Activated naive CD8-positive, alpha-beta T cell treated with anti-CD3 and anti-CD28 coated beads, Interleukin-2, amount 10 ng/mL, durations not matched to agents 7 days and 5 days (primary cell): ENCODE measurements at regions not wholly inside any gene's neighbourhood (a gene's known extent, or its start where the extent isn't known, plus 50 kb on each side); places are given as distances from the start of the nearest gene placed in this dataset.
A peak's percentile ranks its signal among the peaks of the same experiment; 100 is the strongest.
"Not testable (repeated sequence)": the region's sequence is repeated elsewhere in the genome, so short reads cannot be mapped to it uniquely, and the experiment has no call there.

ENCODE experiments used
- ATAC-seq: fragments of 150-1000 bp; cut with Tn5 transposase; one replicate; pipeline ENCODE4 v1.10.0; 2021; ENCODE audit warnings: low read depth, moderate library complexity
- POLR2A ChIA-PET: fragments of 350-600 bp; sonication (Branson Sonifier 250); formaldehyde crosslinking; loops from one replicate; lab custom pipeline; 2021; ENCODE audit warnings: antibody characterized with exemption; lab: Charles Lee
- DNase-seq: peaks from one replicate; pipeline ENCODE4 v3.0.0; 2021
- H3K27ac Mint-ChIP-seq: one replicate; pipeline ENCODE4 v1.8.0; 2022; ENCODE audit warnings: mild to moderate bottlenecking, mixed read lengths
- H3K27me3 Mint-ChIP-seq: one replicate; pipeline ENCODE4 v1.8.0; 2022; ENCODE audit warnings: mild to moderate bottlenecking, moderate library complexity, mixed read lengths
- H3K36me3 Mint-ChIP-seq: one replicate; pipeline ENCODE4 v1.8.0; 2021; ENCODE audit warnings: mild to moderate bottlenecking, mixed read lengths
- H3K4me1 Mint-ChIP-seq: one replicate; pipeline ENCODE4 v1.8.0; 2021; ENCODE audit warnings: mixed read lengths
- H3K4me3 Mint-ChIP-seq: one replicate; pipeline ENCODE4 v1.8.0; 2022; ENCODE audit warnings: mild to moderate bottlenecking, moderate library complexity, mixed read lengths
- H3K9me3 Mint-ChIP-seq: one replicate; pipeline ENCODE4 v1.8.0; 2021; ENCODE audit warnings: mixed read lengths

GRCh38 chr7:125459038-125459437 is 529.4 kb upstream of the POT1 start:
- Mint-ChIP-seq H3K4me1 (no peaks in the 10 kb centered on the region), H3K4me3 (no peak overlapping the region), H3K9me3 (peaks cover 6% of the 10 kb centered on the region), H3K27me3 (no peaks in the 10 kb centered on the region), H3K27ac (no peak overlapping the region), H3K36me3 (no peaks in the 10 kb centered on the region)
- POLR2A ChIA-PET, result no interaction called here
- ATAC-seq (no peak), DNase-seq (no peak)

DNA sequence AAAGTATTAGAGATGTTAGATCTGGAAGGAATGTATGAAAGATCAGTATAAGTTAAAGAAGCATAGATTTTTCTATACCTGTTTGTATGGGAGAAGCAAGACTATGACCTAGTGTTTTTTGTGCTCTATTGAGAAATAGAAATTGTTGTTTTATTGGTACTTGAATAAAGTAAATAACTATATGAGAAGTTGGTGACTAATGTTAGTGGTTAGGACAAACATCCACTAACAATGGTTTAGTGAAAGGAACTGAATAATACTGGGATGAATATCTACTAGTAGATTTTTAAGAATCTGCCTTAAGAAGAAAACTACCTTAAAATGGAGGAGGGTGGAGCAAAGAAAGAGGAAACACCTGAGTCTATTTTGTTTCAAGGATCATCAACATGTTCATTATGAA is 521.1 kb upstream of the POT1 start:
- H3K9me3 Mint-ChIP-seq, result no peaks in the 10 kb centered on the region
- no peaks in the 10 kb centered on the region for H3K36me3 Mint-ChIP-seq
- H3K27ac Mint-ChIP-seq, result no peak overlapping the region
- H3K27me3 Mint-ChIP-seq, result no peaks in the 10 kb centered on the region
- DNase-seq (no peak), ATAC-seq (no peak)
- POLR2A ChIA-PET, result no interaction called here
- H3K4me1 Mint-ChIP-seq, result no peaks in the 10 kb centered on the region
- no peak overlapping the region for H3K4me3 Mint-ChIP-seq

GRCh38 chr7:125445836-125446235 is 516.2 kb upstream of the POT1 start:
- H3K9me3 Mint-ChIP-seq, result no peaks in the 10 kb centered on the region
- POLR2A ChIA-PET, result no interaction called here
- H3K4me1 Mint-ChIP-seq, result no peaks in the 10 kb centered on the region

GRCh38 chr7:125444864-125445263 is 515.2 kb upstream of the POT1 start:
- no peaks in the 10 kb centered on the region for H3K27me3 Mint-ChIP-seq
- no peaks in the 10 kb centered on the region for H3K36me3 Mint-ChIP-seq
- H3K9me3 Mint-ChIP-seq, result peaks cover 4% of the 10 kb centered on the region
- no peak overlapping the region for H3K27ac Mint-ChIP-seq
- POLR2A ChIA-PET, result no interaction called here
- no peaks in the 10 kb centered on the region for H3K4me1 Mint-ChIP-seq
- DNase-seq (no peak), ATAC-seq (no peak)
- no peak overlapping the region for H3K4me3 Mint-ChIP-seq

More at GRCh38 chr7:125445836-125446235, 516.2 kb upstream of the POT1 start:
- no peaks in the 10 kb centered on the region for H3K27me3 Mint-ChIP-seq
- no peak overlapping the region for H3K27ac Mint-ChIP-seq
- no peak for ATAC-seq
- no peaks in the 10 kb centered on the region for H3K36me3 Mint-ChIP-seq
- no peak for DNase-seq
- no peak overlapping the region for H3K4me3 Mint-ChIP-seq

DNA sequence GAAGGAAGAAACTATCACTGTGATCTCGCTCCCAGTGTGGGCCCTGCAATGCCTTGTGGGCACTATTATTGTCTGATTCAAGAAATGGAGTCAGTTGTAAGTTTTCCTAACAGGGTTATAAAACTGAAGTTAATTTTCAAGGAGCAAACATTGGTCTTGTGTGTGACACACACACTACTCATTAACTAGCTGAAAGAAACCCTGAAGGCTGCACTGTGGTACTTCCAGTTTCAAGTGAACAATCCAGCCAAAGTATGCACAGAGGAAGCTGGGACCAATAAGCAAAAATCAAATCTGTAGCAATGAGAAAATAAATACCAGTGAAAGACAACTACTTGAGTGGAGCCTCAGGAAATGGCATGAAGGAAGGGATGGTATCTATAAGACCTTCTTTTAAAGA is 506.6 kb upstream of the POT1 start:
- ATAC-seq, result no peak

DNA sequence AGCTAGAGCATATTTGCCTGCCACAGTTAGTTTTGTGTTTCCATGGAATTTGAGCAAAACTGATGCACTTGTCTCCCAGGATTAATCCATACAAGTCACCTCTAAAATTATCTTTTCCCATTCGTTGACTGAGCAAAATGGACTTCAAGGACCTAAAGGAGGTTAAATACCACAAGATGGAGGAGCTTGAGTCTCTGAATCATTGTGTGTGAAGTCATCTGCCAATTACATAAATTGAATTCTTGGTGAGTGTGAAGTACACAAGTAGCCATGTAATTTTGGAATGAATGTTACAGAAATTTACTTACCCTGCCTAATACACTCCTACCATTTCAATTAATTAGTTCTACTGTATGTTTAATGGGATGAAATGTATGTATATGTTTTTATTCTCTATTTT is 501.7 kb upstream of the POT1 start:
- no peak overlapping the region for H3K27ac Mint-ChIP-seq
- no peak for DNase-seq
- POLR2A ChIA-PET, result no interaction called here
- no peaks in the 10 kb centered on the region for H3K9me3 Mint-ChIP-seq
- H3K4me1 Mint-ChIP-seq, result no peaks in the 10 kb centered on the region
- no peak for ATAC-seq
- no peaks in the 10 kb centered on the region for H3K36me3 Mint-ChIP-seq
- no peaks in the 10 kb centered on the region for H3K27me3 Mint-ChIP-seq
- H3K4me3 Mint-ChIP-seq, result no peak overlapping the region

More for the DNA sequence above, 506.6 kb upstream of the POT1 start:
- no peak for DNase-seq
- no peaks in the 10 kb centered on the region for H3K27me3 Mint-ChIP-seq
- POLR2A ChIA-PET, result no interaction called here
- H3K4me1 Mint-ChIP-seq, result no peaks in the 10 kb centered on the region
- H3K27ac Mint-ChIP-seq, result no peak overlapping the region
- no peak overlapping the region for H3K4me3 Mint-ChIP-seq
- no peaks in the 10 kb centered on the region for H3K36me3 Mint-ChIP-seq
- peaks cover 4% of the 10 kb centered on the region for H3K9me3 Mint-ChIP-seq

DNA sequence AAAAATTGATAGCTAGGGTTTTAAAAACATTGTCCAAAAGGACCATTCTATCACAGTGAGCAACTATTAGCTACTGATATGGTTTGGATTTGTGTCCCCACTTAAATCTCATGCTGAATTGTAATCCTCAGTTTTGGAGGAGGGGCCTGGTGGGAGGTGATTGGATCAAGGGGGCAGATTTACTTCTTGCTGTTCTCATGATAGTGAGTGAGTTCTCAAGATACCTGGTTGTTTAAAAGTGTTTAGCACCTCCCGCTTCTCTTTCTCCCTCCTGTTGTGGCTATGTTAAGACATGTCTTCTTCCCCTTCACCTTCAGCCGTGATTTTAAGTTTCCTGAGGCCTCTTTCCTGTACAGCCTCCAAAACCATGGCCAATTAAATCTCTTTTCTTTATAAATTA is 500.4 kb upstream of the POT1 start:
- no peaks in the 10 kb centered on the region for H3K27me3 Mint-ChIP-seq
- no peak overlapping the region for H3K27ac Mint-ChIP-seq
- no peaks in the 10 kb centered on the region for H3K4me1 Mint-ChIP-seq
- no peak overlapping the region for H3K4me3 Mint-ChIP-seq
- no peaks in the 10 kb centered on the region for H3K36me3 Mint-ChIP-seq
- no peaks in the 10 kb centered on the region for H3K9me3 Mint-ChIP-seq
- DNase-seq, result no peak
- POLR2A ChIA-PET, result no interaction called here
- no peak for ATAC-seq

GRCh38 chr7:125427676-125428075 is 498.1 kb upstream of the POT1 start:
- POLR2A ChIA-PET, result no interaction called here
- DNase-seq, result no peak
- Mint-ChIP-seq H3K9me3 (no peaks in the 10 kb centered on the region), H3K27ac (no peak overlapping the region), H3K4me3 (no peak overlapping the region), H3K36me3 (no peaks in the 10 kb centered on the region), H3K4me1 (no peaks in the 10 kb centered on the region), H3K27me3 (no peaks in the 10 kb centered on the region)
- no peak for ATAC-seq

DNA sequence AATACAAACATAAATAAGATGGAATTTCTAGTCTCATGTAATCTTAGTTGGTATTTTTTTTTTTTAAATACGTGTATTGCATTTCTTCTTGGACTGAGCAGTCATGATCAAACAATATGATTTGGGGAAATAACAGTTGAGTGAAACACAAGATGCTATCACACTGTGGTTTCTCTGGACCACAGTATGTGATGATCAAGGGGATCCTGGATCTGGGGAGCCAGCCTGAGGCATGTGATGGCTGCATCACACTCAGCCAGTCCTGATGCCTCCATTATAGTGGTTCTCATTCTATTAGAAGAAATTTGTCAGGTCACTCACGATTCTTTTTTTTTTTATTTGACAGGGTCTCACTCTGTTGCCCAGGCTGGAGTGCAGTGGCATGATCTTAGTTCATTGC is 495.9 kb upstream of the POT1 start:
- H3K4me3 Mint-ChIP-seq, result no peak overlapping the region
- ATAC-seq (no peak), DNase-seq (no peak)
- H3K36me3 Mint-ChIP-seq, result no peaks in the 10 kb centered on the region
- H3K27me3 Mint-ChIP-seq, result no peaks in the 10 kb centered on the region
- H3K9me3 Mint-ChIP-seq, result no peaks in the 10 kb centered on the region
- no peaks in the 10 kb centered on the region for H3K4me1 Mint-ChIP-seq
- POLR2A ChIA-PET, result no interaction called here
- H3K27ac Mint-ChIP-seq, result no peak overlapping the region

DNA sequence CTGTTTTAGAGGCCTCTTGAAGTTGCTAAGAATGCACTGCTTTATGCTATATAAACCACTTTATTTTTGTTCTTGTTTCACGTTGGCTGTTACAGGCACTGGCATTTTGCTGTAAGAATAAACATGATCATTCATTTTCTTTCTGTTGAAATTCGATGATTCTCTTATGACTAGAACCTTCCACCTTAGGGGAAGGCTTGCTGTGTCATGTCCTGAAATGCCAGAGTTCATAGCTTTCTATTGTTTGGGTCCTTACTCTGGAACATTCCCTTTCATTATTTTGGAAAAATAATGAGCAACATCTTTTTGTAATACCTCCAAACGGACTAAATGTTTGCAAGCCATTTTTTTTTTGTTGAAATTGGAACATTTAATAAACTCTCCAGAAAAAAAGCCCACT is 495.1 kb upstream of the POT1 start:
- H3K27me3 Mint-ChIP-seq, result no peaks in the 10 kb centered on the region
- peaks cover 2% of the 10 kb centered on the region for H3K9me3 Mint-ChIP-seq
- H3K36me3 Mint-ChIP-seq, result no peaks in the 10 kb centered on the region
- no peak for DNase-seq
- H3K4me3 Mint-ChIP-seq, result no peak overlapping the region
- H3K27ac Mint-ChIP-seq, result no peak overlapping the region
- POLR2A ChIA-PET, result no interaction called here
- no peak for ATAC-seq
- no peaks in the 10 kb centered on the region for H3K4me1 Mint-ChIP-seq

GRCh38 chr7:125423458-125424155 is 494.0 kb upstream of the POT1 start:
- peak; percentile 82 for ATAC-seq
- H3K27ac Mint-ChIP-seq, result no peak overlapping the region
- no peak overlapping the region for H3K4me3 Mint-ChIP-seq

DNA sequence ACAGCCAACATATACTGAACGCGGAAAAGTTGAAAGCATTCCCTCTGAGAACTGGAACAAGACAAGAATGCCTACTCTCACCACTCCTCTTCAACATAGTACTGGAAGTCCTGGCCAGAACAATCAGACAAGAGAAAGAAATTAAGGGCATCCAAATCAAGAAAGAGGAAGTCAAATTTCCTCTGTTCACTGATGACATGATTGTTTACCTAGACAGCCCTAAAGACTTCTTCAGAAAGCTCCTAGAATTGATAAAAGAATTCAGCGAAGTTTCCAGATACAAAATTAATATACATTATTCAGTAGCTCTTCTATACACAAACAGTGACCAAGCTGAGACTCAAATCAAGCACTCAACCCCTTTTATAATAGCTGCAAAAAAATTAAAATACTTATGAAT is 491.8 kb upstream of the POT1 start:
- H3K36me3 Mint-ChIP-seq, H3K27me3 Mint-ChIP-seq, DNase-seq, POLR2A ChIA-PET, ATAC-seq, H3K4me3 Mint-ChIP-seq, H3K27ac Mint-ChIP-seq, H3K9me3 Mint-ChIP-seq, H3K4me1 Mint-ChIP-seq: not testable (repeated sequence)

More at GRCh38 chr7:125423458-125424155, 494.0 kb upstream of the POT1 start:
- H3K36me3 Mint-ChIP-seq, result no peaks in the 10 kb centered on the region
- POLR2A ChIA-PET, result no interaction called here
- no peaks in the 10 kb centered on the region for H3K4me1 Mint-ChIP-seq
- peaks cover 8% of the 10 kb centered on the region for H3K9me3 Mint-ChIP-seq
- no peak for DNase-seq
- no peaks in the 10 kb centered on the region for H3K27me3 Mint-ChIP-seq

DNA sequence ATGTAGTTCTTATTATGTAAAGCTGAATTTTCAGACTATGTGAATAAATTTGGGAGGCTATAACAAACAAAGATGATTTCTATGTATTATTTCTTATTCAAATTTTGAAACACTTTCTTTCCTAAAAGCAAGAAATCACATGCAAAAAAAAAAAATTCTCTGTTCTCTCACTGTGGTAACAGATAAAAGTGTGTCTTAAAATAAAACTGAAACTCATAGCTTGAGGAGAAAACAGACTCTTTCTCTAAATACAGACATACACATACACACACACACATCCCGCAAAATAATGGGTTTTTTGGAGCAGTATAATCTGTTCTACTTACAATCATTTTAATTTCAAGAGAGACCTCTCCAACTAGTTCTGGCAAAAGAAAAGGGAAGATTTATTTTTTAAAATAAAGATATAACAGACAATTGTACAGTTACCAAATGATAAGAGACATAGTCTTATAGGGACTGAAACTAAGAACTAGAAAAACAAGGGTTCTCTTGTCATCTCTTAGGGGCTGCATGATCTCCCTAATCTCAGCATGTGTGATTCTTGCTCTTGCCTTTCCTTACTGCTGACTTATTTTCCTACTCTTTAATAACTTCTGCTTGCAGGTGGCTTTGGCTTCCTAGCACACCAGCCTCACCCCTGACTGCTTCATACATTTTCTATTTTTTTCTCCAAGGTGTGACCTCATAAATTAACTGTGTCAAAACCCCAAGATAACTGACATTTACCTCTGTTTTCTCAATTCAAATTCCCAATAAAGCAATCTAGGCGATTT is 483.5 kb upstream of the POT1 start:
- H3K9me3 Mint-ChIP-seq, result peaks cover 6% of the 10 kb centered on the region
- no peaks in the 10 kb centered on the region for H3K27me3 Mint-ChIP-seq
- no peak overlapping the region for H3K27ac Mint-ChIP-seq
- H3K4me1 Mint-ChIP-seq, result no peaks in the 10 kb centered on the region
- no peaks in the 10 kb centered on the region for H3K36me3 Mint-ChIP-seq
- no peak overlapping the region for H3K4me3 Mint-ChIP-seq
- no peak for DNase-seq
- POLR2A ChIA-PET, result no interaction called here
- ATAC-seq, result no peak

DNA sequence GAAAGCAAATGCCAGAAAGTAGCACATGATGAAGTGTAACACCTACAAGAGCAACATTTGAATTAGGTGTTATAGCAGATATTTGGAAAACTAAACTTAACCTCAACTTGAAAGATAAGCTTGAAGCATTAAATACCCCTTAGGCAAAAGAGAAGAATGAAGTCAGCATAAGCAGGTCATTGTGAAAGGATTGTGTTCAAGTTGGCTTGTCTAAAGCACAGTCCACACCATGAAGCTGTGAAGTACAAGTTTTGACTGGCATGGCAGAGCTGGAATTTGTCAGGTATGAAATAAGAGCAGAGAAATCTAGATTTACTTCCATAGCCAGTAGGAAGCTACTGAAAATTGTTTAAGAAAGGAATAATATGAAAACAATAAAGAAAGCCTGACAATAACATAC is 480.3 kb upstream of the POT1 start:
- ATAC-seq (no peak), DNase-seq (no peak)
- H3K4me3 Mint-ChIP-seq, result no peak overlapping the region
- H3K27me3 Mint-ChIP-seq, result no peaks in the 10 kb centered on the region
- POLR2A ChIA-PET, result no interaction called here
- no peak overlapping the region for H3K27ac Mint-ChIP-seq
- H3K9me3 Mint-ChIP-seq, result peaks cover 2% of the 10 kb centered on the region
- H3K36me3 Mint-ChIP-seq, result no peaks in the 10 kb centered on the region
- no peaks in the 10 kb centered on the region for H3K4me1 Mint-ChIP-seq
